ENCODE measurements at regions not wholly inside any gene's neighbourhood (a gene's known extent, or its start where the extent isn't known, plus 50 kb on each side); places are given as distances from the start of the nearest gene placed in this dataset.
A peak's percentile ranks its signal among the peaks of the same experiment; 100 is the strongest.

DNA sequence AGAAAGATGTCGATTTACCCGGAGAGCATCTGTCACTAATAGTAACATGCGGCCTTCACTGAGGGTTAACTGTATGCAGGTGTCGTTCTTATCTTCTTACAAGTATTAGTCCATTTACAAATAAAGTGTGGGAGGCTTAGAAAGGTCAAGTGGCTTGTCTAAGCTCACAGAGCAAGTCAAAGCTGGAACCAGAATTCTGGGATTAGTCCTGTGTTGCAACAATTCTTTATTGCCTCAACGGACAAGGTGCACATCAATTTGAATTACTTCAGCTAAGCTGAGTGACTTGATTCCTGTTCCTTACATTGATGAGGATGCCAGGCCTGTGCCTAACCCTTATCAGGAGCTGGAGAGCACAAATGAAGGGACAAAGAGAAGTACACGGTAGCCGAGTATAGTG lies 1193.6 kb downstream of the UQCRFS1 start:
- no peak overlapping the region for H3K4me3 Mint-ChIP-seq (ENCODE audit: unreplicated experiment)
- H3K27ac Mint-ChIP-seq (ENCODE audit: unreplicated experiment) = no peak overlapping the region
- H3K36me3 Mint-ChIP-seq (ENCODE audit: low read depth, unreplicated experiment) = peaks cover 4% of the 10 kb centered on the region
- TF ChIP-seq, protein P1, sequence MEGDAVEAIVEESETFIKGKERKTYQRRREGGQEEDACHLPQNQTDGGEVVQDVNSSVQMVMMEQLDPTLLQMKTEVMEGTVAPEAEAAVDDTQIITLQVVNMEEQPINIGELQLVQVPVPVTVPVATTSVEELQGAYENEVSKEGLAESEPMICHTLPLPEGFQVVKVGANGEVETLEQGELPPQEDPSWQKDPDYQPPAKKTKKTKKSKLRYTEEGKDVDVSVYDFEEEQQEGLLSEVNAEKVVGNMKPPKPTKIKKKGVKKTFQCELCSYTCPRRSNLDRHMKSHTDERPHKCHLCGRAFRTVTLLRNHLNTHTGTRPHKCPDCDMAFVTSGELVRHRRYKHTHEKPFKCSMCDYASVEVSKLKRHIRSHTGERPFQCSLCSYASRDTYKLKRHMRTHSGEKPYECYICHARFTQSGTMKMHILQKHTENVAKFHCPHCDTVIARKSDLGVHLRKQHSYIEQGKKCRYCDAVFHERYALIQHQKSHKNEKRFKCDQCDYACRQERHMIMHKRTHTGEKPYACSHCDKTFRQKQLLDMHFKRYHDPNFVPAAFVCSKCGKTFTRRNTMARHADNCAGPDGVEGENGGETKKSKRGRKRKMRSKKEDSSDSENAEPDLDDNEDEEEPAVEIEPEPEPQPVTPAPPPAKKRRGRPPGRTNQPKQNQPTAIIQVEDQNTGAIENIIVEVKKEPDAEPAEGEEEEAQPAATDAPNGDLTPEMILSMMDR (IDR thresholded peaks at IDR 0.05; ENCODE audit: unreplicated experiment) = no peak
- H3K9me3 Mint-ChIP-seq (ENCODE audit: unreplicated experiment) = peaks cover 5% of the 10 kb centered on the region
- DNase-seq (ENCODE audit: low spot score) = no peak
- H3K27me3 Mint-ChIP-seq (ENCODE audit: unreplicated experiment) = peaks cover 2% of the 10 kb centered on the region
- H3K4me1 Mint-ChIP-seq (ENCODE audit: unreplicated experiment) = peaks cover 5% of the 10 kb centered on the region

DNA sequence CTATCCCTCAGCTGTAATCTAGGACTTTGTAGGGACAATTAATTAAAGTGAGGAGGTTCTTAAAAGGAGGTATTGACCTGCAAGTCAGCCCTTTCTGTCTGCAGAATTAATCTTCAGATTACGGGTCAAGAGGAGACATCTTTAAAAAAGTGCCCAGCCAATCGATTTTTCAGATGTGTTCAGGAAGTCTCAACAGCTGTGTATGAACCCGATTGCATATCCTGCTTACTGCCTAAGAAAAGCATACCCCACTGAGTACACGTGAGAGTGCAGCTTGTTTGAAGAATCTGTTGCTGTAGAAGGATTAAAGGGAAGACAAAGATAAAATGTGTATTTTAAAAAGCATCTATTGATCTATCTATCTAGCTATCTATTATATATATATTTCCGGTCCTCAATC lies 1194.5 kb downstream of the UQCRFS1 start:
- H3K4me3 Mint-ChIP-seq (ENCODE audit: unreplicated experiment) = no peak overlapping the region
- peaks cover 2% of the 10 kb centered on the region for H3K27me3 Mint-ChIP-seq (ENCODE audit: unreplicated experiment)
- H3K4me1 Mint-ChIP-seq (ENCODE audit: unreplicated experiment) = peaks cover 5% of the 10 kb centered on the region

DNA sequence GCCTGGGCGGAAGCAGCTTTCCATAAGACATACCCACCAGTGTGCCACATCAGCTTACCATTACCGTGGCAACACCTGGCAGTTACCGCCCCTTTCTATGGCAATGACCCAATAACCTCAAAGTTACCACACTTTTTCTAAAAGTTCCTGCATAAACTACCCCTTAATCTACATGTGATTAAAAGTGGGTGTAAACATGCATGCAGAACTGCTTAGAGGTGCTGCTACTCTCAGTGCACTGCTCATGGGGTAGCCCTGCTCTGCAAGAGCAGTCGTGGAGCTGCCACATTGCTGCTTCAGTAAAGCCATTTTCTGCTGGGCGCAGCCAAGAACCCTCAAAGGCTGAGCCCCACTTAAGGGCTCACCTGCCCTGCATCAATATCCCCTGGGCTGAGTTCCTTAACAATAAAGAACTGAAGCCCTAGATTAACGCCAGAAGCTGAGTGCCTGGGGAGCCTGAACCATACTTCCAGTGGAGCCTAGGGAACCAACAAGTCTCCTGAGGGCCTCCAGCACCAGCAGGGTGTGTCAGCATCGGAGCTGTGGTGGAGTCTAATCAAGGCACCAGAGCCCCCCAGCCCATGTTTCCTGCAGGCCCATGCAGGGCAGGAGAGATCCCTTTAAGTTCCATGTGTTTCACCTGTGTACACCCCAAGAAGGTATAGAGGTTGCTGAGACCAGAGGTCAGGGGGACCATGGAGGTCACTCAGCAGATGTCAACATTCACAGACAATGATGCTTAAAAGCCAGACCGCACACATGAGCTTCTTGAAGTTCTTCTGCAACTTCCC lies 1198.1 kb downstream of the UQCRFS1 start:
- peaks cover 2% of the 10 kb centered on the region for H3K27me3 Mint-ChIP-seq (ENCODE audit: unreplicated experiment)
- no peak overlapping the region for H3K4me3 Mint-ChIP-seq (ENCODE audit: unreplicated experiment)

More for the DNA sequence above, 1194.5 kb downstream of the UQCRFS1 start:
- TF ChIP-seq, protein P1 (IDR thresholded peaks at IDR 0.05; ENCODE audit: unreplicated experiment) = no peak
- peaks cover 5% of the 10 kb centered on the region for H3K9me3 Mint-ChIP-seq (ENCODE audit: unreplicated experiment)
- H3K36me3 Mint-ChIP-seq (ENCODE audit: low read depth, unreplicated experiment) = peaks cover 4% of the 10 kb centered on the region
- no peak overlapping the region for H3K27ac Mint-ChIP-seq (ENCODE audit: unreplicated experiment)
- DNase-seq (ENCODE audit: low spot score) = no peak

DNA sequence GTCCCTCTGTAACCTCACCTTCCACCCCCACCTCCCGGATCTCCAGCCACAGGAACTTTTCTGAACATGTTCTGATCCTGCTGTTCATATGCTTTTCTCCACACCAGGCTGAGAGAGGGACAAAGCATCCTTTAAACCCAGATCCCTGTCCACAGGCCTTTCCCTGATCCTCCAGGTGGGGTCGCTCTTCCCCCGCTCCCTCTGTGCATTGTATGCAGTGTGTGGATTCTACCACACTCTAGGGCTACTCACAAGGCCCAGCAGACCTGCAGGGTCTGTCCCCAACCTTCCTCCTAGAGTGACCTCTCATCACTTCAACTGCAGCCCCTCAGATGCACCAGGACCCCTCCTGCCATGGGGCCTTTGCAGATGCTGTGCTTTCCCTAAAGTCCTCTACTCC lies 1200.6 kb downstream of the UQCRFS1 start:
- Mint-ChIP-seq H3K4me3 (ENCODE audit: unreplicated experiment) (no peak overlapping the region), H3K27me3 (ENCODE audit: unreplicated experiment) (peaks cover 2% of the 10 kb centered on the region), H3K9me3 (ENCODE audit: unreplicated experiment) (peaks cover 1% of the 10 kb centered on the region), H3K4me1 (ENCODE audit: unreplicated experiment) (peaks cover 2% of the 10 kb centered on the region), H3K27ac (ENCODE audit: unreplicated experiment) (no peak overlapping the region), H3K36me3 (ENCODE audit: low read depth, unreplicated experiment) (no peaks in the 10 kb centered on the region)
- TF ChIP-seq, protein P1 (IDR thresholded peaks at IDR 0.05; ENCODE audit: unreplicated experiment) = no peak
- peak; percentile 50 for DNase-seq (ENCODE audit: low spot score)

More for the DNA sequence above, 1198.1 kb downstream of the UQCRFS1 start:
- no peak for DNase-seq (ENCODE audit: low spot score)
- H3K4me1 Mint-ChIP-seq (ENCODE audit: unreplicated experiment) = peaks cover 5% of the 10 kb centered on the region
- TF ChIP-seq, protein P1 (IDR thresholded peaks at IDR 0.05; ENCODE audit: unreplicated experiment) = no peak
- H3K36me3 Mint-ChIP-seq (ENCODE audit: low read depth, unreplicated experiment) = peaks cover 4% of the 10 kb centered on the region
- peaks cover 5% of the 10 kb centered on the region for H3K9me3 Mint-ChIP-seq (ENCODE audit: unreplicated experiment)
- H3K27ac Mint-ChIP-seq (ENCODE audit: unreplicated experiment) = no peak overlapping the region

DNA sequence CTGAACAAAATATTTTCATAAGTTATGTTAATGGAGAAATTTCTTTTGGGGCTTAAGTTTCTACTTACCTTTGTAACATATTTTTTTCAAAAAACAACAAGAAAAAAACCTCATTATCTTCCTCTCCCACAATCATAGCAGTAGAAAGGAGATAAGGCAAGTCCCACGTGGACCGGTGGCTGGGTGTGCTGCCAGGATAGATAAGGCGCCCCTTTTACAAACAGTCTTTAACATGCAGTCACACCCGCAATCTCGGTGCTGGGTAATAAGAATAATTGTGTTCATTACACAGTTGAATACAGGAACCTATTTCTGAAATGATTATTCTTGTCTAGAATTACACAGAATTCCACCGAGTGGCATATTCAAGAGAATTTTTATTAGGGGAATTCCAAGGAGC lies 1202.3 kb downstream of the UQCRFS1 start:
- DNase-seq (ENCODE audit: low spot score) = no peak
- Mint-ChIP-seq H3K9me3 (ENCODE audit: unreplicated experiment) (no peaks in the 10 kb centered on the region), H3K4me3 (ENCODE audit: unreplicated experiment) (no peak overlapping the region), H3K27me3 (ENCODE audit: unreplicated experiment) (peaks cover 3% of the 10 kb centered on the region), H3K4me1 (ENCODE audit: unreplicated experiment) (no peaks in the 10 kb centered on the region), H3K36me3 (ENCODE audit: low read depth, unreplicated experiment) (no peaks in the 10 kb centered on the region), H3K27ac (ENCODE audit: unreplicated experiment) (no peak overlapping the region)
- TF ChIP-seq, protein P1 (IDR thresholded peaks at IDR 0.05; ENCODE audit: unreplicated experiment) = no peak
